GM12872 (cell line): ENCODE measurements at regions not wholly inside any gene's neighbourhood (a gene's known extent, or its start where the extent isn't known, plus 50 kb on each side); places are given as distances from the start of the nearest gene placed in this dataset.

Experiments used
- CTCF ChIP-seq: IDR thresholded peaks from 3 replicates; pipeline ENCODE4 v1.5.1; 2011; ENCODE audit warnings: low read depth, mild to moderate bottlenecking, low read length, moderate library complexity; ENCODE audit not compliant: insufficient read depth

GRCh38 chr11:91497847-91498246 lies 726.8 kb upstream of the FAT3 start:
- no peak for TF ChIP-seq CTCF

GRCh38 chr11:91495837-91496236 lies 728.8 kb upstream of the FAT3 start:
- TF ChIP-seq CTCF = no peak

GRCh38 chr11:91489989-91490388 lies 734.6 kb upstream of the FAT3 start:
- TF ChIP-seq CTCF = no peak

GRCh38 chr11:91470656-91471055 lies 754.0 kb upstream of the FAT3 start:
- no peak for TF ChIP-seq CTCF

GRCh38 chr11:91459840-91460239 lies 764.8 kb upstream of the FAT3 start:
- no peak for TF ChIP-seq CTCF

- no peak for TF ChIP-seq CTCF
These were observed 778.4 kb upstream of the FAT3 start for GRCh38 chr11:91446267-91446666.

GRCh38 chr11:91435694-91436395 lies 788.8 kb upstream of the FAT3 start:
- TF ChIP-seq CTCF = no peak
